ENCODE measurements at regions not wholly inside any gene's neighbourhood (a gene's known extent, or its start where the extent isn't known, plus 50 kb on each side); places are given as distances from the start of the nearest gene placed in this dataset.

GRCh38 chr16:82488460-82488859 lies 138.3 kb upstream of the CDH13 start:
- Histone ChIP-seq H3K9ac (no peak overlapping the region), H3K4me2 (no peak overlapping the region), H3K27me3 (no peaks in the 10 kb centered on the region), H3K4me3 (no peak overlapping the region), H3K4me1 (no peaks in the 10 kb centered on the region), H4K20me1 (ENCODE audit: low read depth) (no peaks in the 10 kb centered on the region), H3K27ac (no peak overlapping the region), H3K9me3 (ENCODE audit: low read depth) (no peaks in the 10 kb centered on the region), H2AFZ (replicated peaks) (no peak overlapping the region), H3K36me3 (no peaks in the 10 kb centered on the region), H3K79me2 (ENCODE audit: low read depth) (no peaks in the 10 kb centered on the region), H3F3A (ENCODE audit: low read depth) (no peaks in the 10 kb centered on the region)
- Mint-ChIP-seq H3K4me1 (no peaks in the 10 kb centered on the region), H3K27me3 (ENCODE audit: insufficient read depth, low read depth) (no peaks in the 10 kb centered on the region), H3K27ac (no peak overlapping the region), H3K4me3 (no peak overlapping the region), H3K36me3 (no peaks in the 10 kb centered on the region), H3K9me3 (peaks cover 5% of the 10 kb centered on the region)
- no peak for TF ChIP-seq EZH2phosphoT487 (IDR thresholded peaks at IDR 0.05)
- no peak for TF ChIP-seq EZH2 (IDR thresholded peaks at IDR 0.05)
- TF ChIP-seq CTCF (IDR thresholded peaks at IDR 0.05) = no peak
- no peak for DNase-seq (ENCODE audit: low spot score)

- H3K36me3 ChIP-seq = no peaks in the 10 kb centered on the region
- no peaks in the 10 kb centered on the region for H3K4me1 ChIP-seq
- H3F3A ChIP-seq (ENCODE audit: low read depth) = no peaks in the 10 kb centered on the region
- no peak overlapping the region for H3K9ac ChIP-seq
- Mint-ChIP-seq H3K9me3 (no peaks in the 10 kb centered on the region), H3K36me3 (no peaks in the 10 kb centered on the region), H3K27ac (no peak overlapping the region), H3K4me1 (no peaks in the 10 kb centered on the region), H3K4me3 (no peak overlapping the region), H3K27me3 (ENCODE audit: insufficient read depth, low read depth) (peaks cover 3% of the 10 kb centered on the region)
- H4K20me1 ChIP-seq (ENCODE audit: low read depth) = no peaks in the 10 kb centered on the region
- no peak overlapping the region for H3K27ac ChIP-seq
- no peak overlapping the region for H3K4me3 ChIP-seq
- H3K4me2 ChIP-seq = no peak overlapping the region
- H3K79me2 ChIP-seq (ENCODE audit: low read depth) = no peaks in the 10 kb centered on the region
- H3K9me3 ChIP-seq (ENCODE audit: low read depth) = no peaks in the 10 kb centered on the region
- no peak for TF ChIP-seq EZH2phosphoT487 (IDR thresholded peaks at IDR 0.05)
- TF ChIP-seq CTCF (IDR thresholded peaks at IDR 0.05) = no peak
- TF ChIP-seq EZH2 (IDR thresholded peaks at IDR 0.05) = no peak
- DNase-seq (ENCODE audit: low spot score) = no peak
- no peaks in the 10 kb centered on the region for H3K27me3 ChIP-seq
- no peak overlapping the region for H2AFZ ChIP-seq (replicated peaks)
Observed at GRCh38 chr16:82481455-82481854, 145.3 kb upstream of the CDH13 start.

- H3K36me3 ChIP-seq = no peaks in the 10 kb centered on the region
- Mint-ChIP-seq H3K27ac (no peak overlapping the region), H3K4me1 (peaks cover 4% of the 10 kb centered on the region), H3K4me3 (no peak overlapping the region), H3K36me3 (no peaks in the 10 kb centered on the region), H3K27me3 (ENCODE audit: insufficient read depth, low read depth) (peaks cover 6% of the 10 kb centered on the region), H3K9me3 (no peaks in the 10 kb centered on the region)
- TF ChIP-seq CTCF (IDR thresholded peaks at IDR 0.05) = no peak
- no peak for TF ChIP-seq EZH2phosphoT487 (IDR thresholded peaks at IDR 0.05)
- no peak for TF ChIP-seq EZH2 (IDR thresholded peaks at IDR 0.05)
- no peak overlapping the region for H3K27ac ChIP-seq
- no peaks in the 10 kb centered on the region for H3F3A ChIP-seq (ENCODE audit: low read depth)
- no peaks in the 10 kb centered on the region for H3K9me3 ChIP-seq (ENCODE audit: low read depth)
- H3K9ac ChIP-seq = no peak overlapping the region
- H3K27me3 ChIP-seq = no peaks in the 10 kb centered on the region
- no peak for DNase-seq (ENCODE audit: low spot score)
- no peak overlapping the region for H3K4me3 ChIP-seq
- H3K79me2 ChIP-seq (ENCODE audit: low read depth) = no peaks in the 10 kb centered on the region
- no peak overlapping the region for H2AFZ ChIP-seq (replicated peaks)
- no peaks in the 10 kb centered on the region for H4K20me1 ChIP-seq (ENCODE audit: low read depth)
- H3K4me2 ChIP-seq = no peak overlapping the region
- H3K4me1 ChIP-seq = no peaks in the 10 kb centered on the region
Observed at GRCh38 chr16:82476786-82477185, 150.0 kb upstream of the CDH13 start.

Data from neural progenitor cell (in vitro differentiated cells).